Endothelial cell of umbilical vein (primary cell): ENCODE measurements at regions not wholly inside any gene's neighbourhood (a gene's known extent, or its start where the extent isn't known, plus 50 kb on each side); places are given as distances from the start of the nearest gene placed in this dataset.

ENCODE experiments used
- BruUV-seq: library from RNA; stranded (reverse); fragments of 400-500 nt; replicated peaks from 2 replicates; lab custom pipeline; 2021; lab: Mats Ljungman, UMichigan
- CTCF ChIA-PET: fragments of 300-600, 350-600 bp; sonication (Branson Sonifier 250); formaldehyde crosslinking; loops from one replicate; lab custom pipeline; 2021; ENCODE audit warnings: antibody characterized with exemption, inconsistent platforms; lab: Charles Lee
- POLR2A ChIA-PET: fragments of 300-600, 350-600 bp; sonication (Branson Sonifier 250); formaldehyde crosslinking; loops from one replicate; lab custom pipeline; 2021; ENCODE audit warnings: antibody characterized with exemption, inconsistent platforms; lab: Charles Lee
- DNase-seq: peaks from one replicate; pipeline ENCODE4 v3.0.0-alpha.2; 2011; ENCODE audit warnings: low read depth, low spot score
- FAIRE-seq: peaks from 2 replicates; lab custom pipeline; 2011; peaks lifted over from hg19 to GRCh38; lab: Jason Lieb, UNC
- H2AFZ ChIP-seq: 2 replicates; pipeline ENCODE4 v1.6.0; 2012; ENCODE audit warnings: low read depth, low read length, control low read depth, inconsistent platforms
- H3K27ac ChIP-seq: 2 replicates; pipeline ENCODE4 v1.5.1; 2011; ENCODE audit warnings: low read depth, mild to moderate bottlenecking, control low read depth, low read length, moderate library complexity; ENCODE audit not compliant: insufficient read depth
- H3K27me3 ChIP-seq, 2 experiments: 2 replicates each; pipeline versions ENCODE4 v1.6.0 to v1.6.1; 2011; ENCODE audit warnings: low read length in 2 of 2, mixed read lengths in 1 of 2; ENCODE audit not compliant: control insufficient read depth in 2 of 2, insufficient read depth in 2 of 2
- H3K36me3 ChIP-seq, 2 experiments: 2 replicates in 1 of 2; 3 replicates in 1 of 2; pipeline ENCODE4 v1.5.1; 2011; ENCODE audit warnings: low read length in 2 of 2, mild to moderate bottlenecking in 1 of 2, moderate library complexity in 1 of 2; ENCODE audit not compliant: control insufficient read depth in 2 of 2, insufficient read depth in 2 of 2; ENCODE audit errors: extremely low read depth in 1 of 2
- H3K4me1 ChIP-seq: 3 replicates; pipeline ENCODE4 v1.5.1; 2011; ENCODE audit warnings: mild to moderate bottlenecking, low read length; ENCODE audit not compliant: control insufficient read depth, insufficient read depth; ENCODE audit errors: extremely low read depth
- H3K4me2 ChIP-seq: 2 replicates; pipeline ENCODE4 v1.6.1; 2011; ENCODE audit warnings: low read length, control low read depth, mixed read lengths; ENCODE audit not compliant: insufficient read depth
- H3K4me3 ChIP-seq, 3 experiments: fragments of 200-600 bp in 1 of 3; sonication (generic), shearing (Covaris generic) in 1 of 3; replicated peaks in 1 of 3; 2 replicates each; pipeline ENCODE4 v1.5.1; 2011 to 2016; ENCODE audit warnings: control low read depth in 3 of 3, low read length in 3 of 3, mild to moderate bottlenecking in 2 of 3, inconsistent platforms in 1 of 3, low read depth in 1 of 3, moderate library complexity in 1 of 3; ENCODE audit not compliant: insufficient read depth in 1 of 3
- H3K79me2 ChIP-seq: 2 replicates; pipeline ENCODE4 v1.6.0; 2012; ENCODE audit warnings: low read length, inconsistent platforms; ENCODE audit not compliant: control insufficient read depth, insufficient read depth
- H3K9ac ChIP-seq: replicated peaks from 2 replicates; pipeline ENCODE3; 2011; ENCODE audit warnings: low read length, control low read depth; ENCODE audit not compliant: insufficient read depth; ENCODE audit errors: extremely low read depth
- H3K9me1 ChIP-seq: replicated peaks from 3 replicates; pipeline ENCODE4 v1.6.0; 2011; ENCODE audit warnings: mild to moderate bottlenecking, low read length; ENCODE audit not compliant: control insufficient read depth, insufficient read depth; ENCODE audit errors: extremely low read depth
- H3K9me3 ChIP-seq: replicated peaks from 2 replicates; pipeline ENCODE4 v1.5.1; 2012; ENCODE audit warnings: low read length, inconsistent platforms; ENCODE audit not compliant: control insufficient read depth, insufficient read depth
- H4K20me1 ChIP-seq: replicated peaks from 2 replicates; pipeline ENCODE3; 2011; ENCODE audit warnings: mild to moderate bottlenecking, low read length; ENCODE audit not compliant: control insufficient read depth, insufficient read depth; ENCODE audit errors: extremely low read depth
- EZH2 ChIP-seq: IDR thresholded peaks from 2 replicates; pipeline ENCODE4 v1.6.1; 2012; ENCODE audit warnings: borderline replicate concordance, low read depth, mild to moderate bottlenecking, moderate library complexity, low read length, inconsistent platforms; ENCODE audit not compliant: severe bottlenecking
- FOS ChIP-seq: IDR thresholded peaks from 2 replicates; pipeline ENCODE4 v1.6.1; 2011; ENCODE audit warnings: mild to moderate bottlenecking, low read length, moderate library complexity, borderline replicate concordance; ENCODE audit not compliant: insufficient read depth
- GATA2 ChIP-seq: IDR thresholded peaks from 2 replicates; pipeline ENCODE4 v1.7.0; 2011; ENCODE audit warnings: low read depth, mild to moderate bottlenecking, moderate library complexity, mixed read lengths, low read length; ENCODE audit not compliant: insufficient read length, insufficient read depth
- JUN ChIP-seq: IDR thresholded peaks from 2 replicates; pipeline ENCODE4 v1.6.1; 2011; ENCODE audit warnings: borderline replicate concordance, low read depth; ENCODE audit not compliant: insufficient read length, insufficient read depth
- MAX ChIP-seq: IDR thresholded peaks from 2 replicates; pipeline ENCODE4 v1.6.1; 2011; ENCODE audit not compliant: insufficient read depth, insufficient read length
- MYC ChIP-seq: IDR thresholded peaks from one replicate; pipeline ENCODE4 v1.6.1; 2011; ENCODE audit warnings: mild to moderate bottlenecking, low read depth, low read length
- POLR2A ChIP-seq: IDR thresholded peaks from 2 replicates; pipeline ENCODE4 v1.6.1; 2012; ENCODE audit warnings: low read depth, mild to moderate bottlenecking, control low read depth, low read length
- POLR2AphosphoS5 ChIP-seq: IDR thresholded peaks from 2 replicates; pipeline ENCODE4 v1.6.1; 2012; ENCODE audit warnings: low read depth, mild to moderate bottlenecking, control low read depth, low read length, moderate library complexity; ENCODE audit not compliant: insufficient read depth
- dilution Hi-C: fragments of 300-500 bp; cut with MboI; formaldehyde crosslinking; loops from one replicate; pipeline ENCODE4 v1.15.0; 2019; ENCODE audit warnings: low sequenced_read_pairs; ENCODE audit not compliant: extremely low pct_ligation_motif_present
- intact Hi-C: fragments of 100-400 bp; cut with micrococcal nuclease; formaldehyde crosslinking; loops from one replicate; pipeline ENCODE4 v1.10.0; 2022
- TF ChIP-seq, protein P1 (sequence below), 2 donors: IDR thresholded peaks; 1 replicate in 1 of 2; 2 replicates in 1 of 2; pipeline ENCODE4 v1.5.1; 2011; ENCODE audit warnings: low read length in 2 of 2, mild to moderate bottlenecking in 2 of 2, moderate library complexity in 2 of 2, control low read depth in 1 of 2, inconsistent platforms in 1 of 2, low read depth in 1 of 2; ENCODE audit not compliant: insufficient read depth in 1 of 2; ENCODE audit errors: extremely low read depth in 1 of 2

DNA sequence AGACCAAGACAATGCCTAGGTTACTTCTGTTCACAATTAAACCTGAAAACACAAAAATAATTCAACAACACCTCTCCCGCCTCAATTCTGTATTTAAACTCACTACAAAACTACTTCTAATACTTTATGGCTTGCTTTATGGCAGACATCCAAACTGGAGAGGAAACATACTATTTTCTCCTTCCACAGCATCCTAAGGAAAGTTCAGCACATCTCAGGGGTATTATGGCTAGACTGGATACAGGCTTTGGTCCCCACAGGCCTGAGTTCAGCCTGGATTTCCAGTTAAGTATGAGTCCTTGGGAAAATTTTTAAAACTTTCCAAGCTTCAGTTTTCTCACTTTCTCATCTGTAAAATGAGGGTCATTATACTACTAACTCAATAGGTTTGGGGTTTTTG lies 480.2 kb downstream of the CAAP1 start:
- Histone ChIP-seq H4K20me1 (no peaks in the 10 kb centered on the region), H3K27me3 (no peaks in the 10 kb centered on the region), H3K9me3 (no peaks in the 10 kb centered on the region), H3K4me1 (no peaks in the 10 kb centered on the region), H3K9me1 (no peaks in the 10 kb centered on the region), H2AFZ (no peak overlapping the region), H3K36me3 (no peaks in the 10 kb centered on the region), H3K9ac (no peak overlapping the region), H3K4me3 (no peak overlapping the region), H3K4me2 (no peak overlapping the region), H3K79me2 (no peaks in the 10 kb centered on the region), H3K27ac (no peak overlapping the region)
- dilution Hi-C loops: no loop called here
- TF ChIP-seq MAX: no peak
- TF ChIP-seq GATA2: no peak
- no peak for TF ChIP-seq POLR2A
- no peak for TF ChIP-seq EZH2
- BruUV-seq: no TSS peak
- FAIRE-seq: no peak
- intact Hi-C loops: no loop called here
- CTCF ChIA-PET: no interaction called here
- DNase-seq: no peak
- POLR2A ChIA-PET: no interaction called here

GRCh38 chr9:26406676-26407075 lies 485.9 kb downstream of the CAAP1 start:
- dilution Hi-C loops: no loop called here
- H3K9me1 ChIP-seq: no peaks in the 10 kb centered on the region
- H3K4me3 ChIP-seq: no peak overlapping the region
- DNase-seq (no peak), FAIRE-seq (no peak)
- intact Hi-C loops: no loop called here
- H3K9ac ChIP-seq: no peak overlapping the region
- TF ChIP-seq POLR2AphosphoS5 (no peak), FOS (no peak), GATA2 (no peak), JUN (no peak), POLR2A (no peak), MYC (no peak), MAX (no peak), EZH2 (no peak)
- TF ChIP-seq, protein P1, sequence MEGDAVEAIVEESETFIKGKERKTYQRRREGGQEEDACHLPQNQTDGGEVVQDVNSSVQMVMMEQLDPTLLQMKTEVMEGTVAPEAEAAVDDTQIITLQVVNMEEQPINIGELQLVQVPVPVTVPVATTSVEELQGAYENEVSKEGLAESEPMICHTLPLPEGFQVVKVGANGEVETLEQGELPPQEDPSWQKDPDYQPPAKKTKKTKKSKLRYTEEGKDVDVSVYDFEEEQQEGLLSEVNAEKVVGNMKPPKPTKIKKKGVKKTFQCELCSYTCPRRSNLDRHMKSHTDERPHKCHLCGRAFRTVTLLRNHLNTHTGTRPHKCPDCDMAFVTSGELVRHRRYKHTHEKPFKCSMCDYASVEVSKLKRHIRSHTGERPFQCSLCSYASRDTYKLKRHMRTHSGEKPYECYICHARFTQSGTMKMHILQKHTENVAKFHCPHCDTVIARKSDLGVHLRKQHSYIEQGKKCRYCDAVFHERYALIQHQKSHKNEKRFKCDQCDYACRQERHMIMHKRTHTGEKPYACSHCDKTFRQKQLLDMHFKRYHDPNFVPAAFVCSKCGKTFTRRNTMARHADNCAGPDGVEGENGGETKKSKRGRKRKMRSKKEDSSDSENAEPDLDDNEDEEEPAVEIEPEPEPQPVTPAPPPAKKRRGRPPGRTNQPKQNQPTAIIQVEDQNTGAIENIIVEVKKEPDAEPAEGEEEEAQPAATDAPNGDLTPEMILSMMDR (IDR thresholded peaks at IDR 0.05; ENCODE audit: extremely low read depth in 1 of 2, insufficient read depth in 1 of 2, low read depth in 1 of 2, low read length in 2 of 2): no peak
- BruUV-seq: no TSS peak
- H4K20me1 ChIP-seq: no peaks in the 10 kb centered on the region
- H3K79me2 ChIP-seq: no peaks in the 10 kb centered on the region
- H3K27ac ChIP-seq: no peak overlapping the region
- H3K27me3 ChIP-seq: no peaks in the 10 kb centered on the region
- no peaks in the 10 kb centered on the region for H3K9me3 ChIP-seq
- ChIA-PET POLR2A (no interaction called here), CTCF (no interaction called here)
- no peak overlapping the region for H2AFZ ChIP-seq
- H3K36me3 ChIP-seq: no peaks in the 10 kb centered on the region
- H3K4me1 ChIP-seq: no peaks in the 10 kb centered on the region
- no peak overlapping the region for H3K4me2 ChIP-seq
